Activated effector memory CD4-positive, alpha-beta T cell treated with anti-CD3 and anti-CD28 coated beads, Interleukin-2, amount 50 U/mL, for 16 hours (primary cell): ENCODE measurements at regions not wholly inside any gene's neighbourhood (a gene's known extent, or its start where the extent isn't known, plus 50 kb on each side); places are given as distances from the start of the nearest gene placed in this dataset.

Source experiments
- DNase-seq: peaks from one replicate; pipeline ENCODE4 v3.0.0-alpha.2; 2020

- no peak for DNase-seq
Measured at GRCh38 chr5:4082966-4083564, 487.4 kb downstream of the IRX1 start.

DNA sequence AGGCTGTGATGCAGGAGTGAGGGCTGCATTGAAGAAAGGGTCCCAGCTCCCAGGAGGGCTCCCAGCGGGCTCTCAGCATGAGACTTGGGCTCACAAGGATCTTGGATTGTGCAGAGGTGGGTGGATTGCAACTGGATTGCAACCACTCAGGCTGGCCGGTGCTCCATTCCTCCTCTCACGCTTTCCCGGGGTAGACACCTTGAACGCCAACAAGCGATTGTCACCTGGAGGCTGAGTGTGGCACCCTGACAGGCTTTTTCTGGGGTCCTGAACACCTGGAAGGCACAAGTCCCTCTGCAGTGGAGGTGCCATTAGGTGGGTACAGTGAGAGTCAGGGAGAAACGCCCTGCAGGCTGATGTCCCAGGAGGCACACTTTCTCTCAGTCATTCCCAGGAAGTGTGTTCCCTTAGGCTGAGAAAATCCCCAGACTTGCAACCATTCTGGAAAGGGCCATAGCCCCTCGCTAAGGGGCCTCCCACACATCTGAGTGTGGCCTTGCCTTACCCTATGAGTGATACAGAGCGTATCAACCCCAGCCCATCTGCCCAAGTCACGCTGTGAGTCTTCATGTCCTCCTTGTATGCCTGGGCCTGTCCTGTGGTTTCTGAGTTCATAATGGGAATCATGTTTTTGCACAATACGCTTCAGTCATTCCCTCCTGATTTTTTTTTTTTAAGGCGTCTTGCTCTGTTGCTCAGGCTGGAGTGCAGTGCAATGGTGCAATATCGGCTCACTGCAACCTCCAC, 488.1 kb downstream of the IRX1 start:
- DNase-seq = no peak

GRCh38 chr5:4086081-4086480, 490.4 kb downstream of the IRX1 start:
- DNase-seq = no peak

DNA sequence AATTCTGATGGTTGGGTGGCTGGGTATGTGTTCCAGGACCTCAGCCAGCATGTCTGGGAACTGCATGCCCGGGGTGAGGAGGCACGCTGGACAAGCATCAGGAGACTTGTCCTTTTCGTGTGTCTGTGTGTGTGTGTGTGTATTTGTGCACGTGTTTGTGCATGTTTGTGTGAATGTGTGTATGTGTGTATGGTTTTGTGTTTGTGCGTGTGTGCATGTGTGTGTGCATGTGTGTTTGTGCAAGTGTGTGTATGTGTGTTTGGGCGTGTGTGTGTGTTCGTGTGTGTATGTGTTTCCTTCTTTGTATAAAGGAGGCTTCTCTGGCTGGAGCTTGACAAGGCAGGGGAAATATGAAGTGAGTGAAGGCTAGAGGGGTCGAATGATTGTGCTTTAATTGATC, 491.5 kb downstream of the IRX1 start:
- no peak for DNase-seq

DNA sequence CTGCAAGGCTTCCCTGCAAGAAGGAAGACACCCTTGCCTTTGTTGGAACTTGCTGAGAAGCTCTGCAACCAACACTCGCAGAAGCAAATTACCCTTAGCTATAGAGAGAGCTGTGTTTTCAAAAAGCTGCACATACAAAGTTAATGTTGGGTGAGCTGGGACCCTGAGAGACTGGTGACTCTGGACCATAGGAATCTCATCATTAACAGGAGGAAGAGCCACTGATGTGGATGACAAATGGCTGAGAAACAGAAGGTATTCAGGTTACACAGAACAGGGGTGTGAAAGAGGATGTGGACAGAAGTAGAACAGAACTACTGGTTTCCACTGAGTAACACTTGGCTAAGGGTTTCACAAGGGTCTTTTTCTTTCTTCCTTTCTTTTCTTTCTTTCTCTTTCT, 493.5 kb downstream of the IRX1 start:
- no peak for DNase-seq

DNA sequence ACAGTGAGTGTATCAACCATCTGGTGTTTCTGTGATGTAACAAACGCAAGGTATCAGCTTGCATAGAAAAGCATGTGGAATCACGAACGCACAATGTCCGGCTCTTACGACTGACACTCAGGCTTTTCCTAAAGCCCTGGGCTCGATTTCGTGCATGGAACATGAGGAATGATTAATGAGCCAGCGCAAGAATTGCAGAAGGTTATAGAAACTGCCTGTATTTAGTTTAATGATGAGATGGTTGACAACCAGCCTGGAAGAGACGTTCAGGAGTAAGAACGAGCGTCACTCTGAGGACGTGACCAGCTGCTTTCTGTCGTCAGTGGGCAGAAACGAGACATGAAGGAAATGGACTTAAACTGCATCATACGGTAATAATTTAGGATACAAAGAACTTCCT, 497.6 kb downstream of the IRX1 start:
- DNase-seq = no peak

DNA sequence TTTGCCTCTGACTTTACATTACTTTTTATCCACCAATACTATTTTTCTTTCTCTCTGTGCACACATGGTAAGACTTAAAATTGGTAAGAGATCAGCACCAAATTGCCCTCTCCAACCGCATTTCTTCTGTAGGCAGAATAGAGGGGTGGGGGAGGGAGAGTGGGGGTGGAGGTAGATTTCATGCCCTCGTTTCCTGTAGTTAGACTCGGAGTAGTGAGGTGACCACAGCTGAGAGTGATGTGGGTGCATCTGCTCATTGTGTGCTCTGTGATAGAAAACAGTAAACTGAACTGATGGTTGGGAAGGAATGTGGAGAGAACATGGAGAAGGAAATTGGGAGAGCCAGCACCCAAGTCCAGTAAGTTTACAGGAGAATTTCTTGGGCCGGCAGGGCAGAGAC, 498.3 kb downstream of the IRX1 start:
- DNase-seq = no peak

- DNase-seq = no peak
Measured at GRCh38 chr5:4095918-4096630, 500.4 kb downstream of the IRX1 start.

- no peak for DNase-seq
Measured at GRCh38 chr5:4097199-4097598, 501.6 kb downstream of the IRX1 start.

- DNase-seq = no peak
Measured at GRCh38 chr5:4098226-4098625, 502.6 kb downstream of the IRX1 start.

DNA sequence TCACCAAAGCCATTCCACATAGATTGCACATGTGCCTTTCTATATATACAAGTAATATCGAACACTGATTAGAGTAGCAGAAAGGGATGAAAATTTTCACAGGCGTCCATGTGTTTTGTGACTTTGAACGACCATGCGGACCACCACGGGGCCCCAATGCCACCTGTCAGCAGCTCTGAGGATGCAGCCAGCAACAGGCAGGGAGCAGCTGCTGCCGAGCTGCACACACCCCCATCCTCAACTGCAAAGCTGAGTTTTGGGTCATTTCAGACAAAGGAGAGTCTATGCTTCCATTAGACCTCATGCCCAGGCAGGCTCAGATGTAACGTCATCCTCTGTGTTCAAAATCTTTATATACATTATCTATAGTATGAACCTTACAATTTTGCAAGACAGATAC, 503.8 kb downstream of the IRX1 start:
- DNase-seq = no peak

- DNase-seq = no peak
Measured at GRCh38 chr5:4100739-4101138, 505.1 kb downstream of the IRX1 start.

GRCh38 chr5:4101189-4101588, 505.6 kb downstream of the IRX1 start:
- no peak for DNase-seq

DNA sequence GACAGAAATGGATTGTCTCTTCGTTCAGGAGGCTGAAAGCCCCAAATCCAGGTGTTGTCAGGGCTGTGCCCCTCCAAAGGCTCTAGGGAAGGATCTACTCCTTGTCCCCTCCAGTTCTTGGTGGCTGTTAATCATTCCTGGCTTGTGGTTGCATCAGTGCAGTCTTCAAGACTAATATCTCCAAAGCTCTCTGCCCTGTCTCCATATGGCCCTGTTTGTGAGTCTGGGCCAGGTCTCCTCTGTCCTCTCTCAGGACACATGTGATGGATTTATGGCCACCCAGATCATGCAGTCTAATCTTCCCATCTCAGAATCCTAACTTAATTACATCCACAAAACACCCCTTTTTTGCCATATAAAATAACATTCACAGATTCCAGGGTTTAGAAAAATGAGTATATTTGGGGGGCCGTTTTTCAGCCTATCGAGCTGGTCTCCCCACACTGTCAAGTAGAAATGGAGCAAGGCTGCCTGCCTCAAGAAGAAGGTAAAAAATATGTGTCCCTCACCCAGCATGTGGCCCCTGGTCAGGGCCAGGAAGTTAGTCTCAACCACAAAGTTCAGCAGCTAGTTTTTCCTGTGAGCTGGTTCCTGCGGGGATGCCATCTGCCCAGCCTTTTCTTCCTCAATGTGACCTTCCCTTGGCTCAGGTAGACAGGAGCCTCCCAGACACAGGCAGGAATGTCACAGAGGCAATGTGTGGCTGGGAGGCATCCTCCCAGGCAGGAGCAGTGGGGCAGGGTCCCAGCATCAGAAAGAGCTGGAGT, 509.4 kb downstream of the IRX1 start:
- no peak for DNase-seq

GRCh38 chr5:4108690-4109089, 513.1 kb downstream of the IRX1 start:
- DNase-seq = no peak

DNA sequence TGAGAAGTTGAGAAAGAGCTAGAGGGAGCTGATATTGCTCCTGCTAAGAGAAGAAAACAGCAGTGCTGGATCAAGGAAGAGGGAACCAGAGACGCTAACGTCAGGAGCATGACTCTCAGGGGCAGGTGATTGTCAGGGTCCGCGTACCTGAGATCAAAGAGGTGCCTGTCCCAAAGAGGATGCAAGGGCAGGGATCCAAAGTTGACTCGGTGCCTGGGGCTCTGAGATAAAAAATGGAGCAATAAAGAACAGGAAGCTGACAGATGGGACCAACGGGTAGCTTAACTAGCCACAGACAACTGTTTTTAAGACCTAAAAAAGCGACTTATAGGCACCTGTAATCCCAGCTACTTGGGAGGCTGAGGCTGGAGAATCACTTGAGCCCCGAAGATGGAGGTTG, 517.8 kb downstream of the IRX1 start:
- no peak for DNase-seq

DNA sequence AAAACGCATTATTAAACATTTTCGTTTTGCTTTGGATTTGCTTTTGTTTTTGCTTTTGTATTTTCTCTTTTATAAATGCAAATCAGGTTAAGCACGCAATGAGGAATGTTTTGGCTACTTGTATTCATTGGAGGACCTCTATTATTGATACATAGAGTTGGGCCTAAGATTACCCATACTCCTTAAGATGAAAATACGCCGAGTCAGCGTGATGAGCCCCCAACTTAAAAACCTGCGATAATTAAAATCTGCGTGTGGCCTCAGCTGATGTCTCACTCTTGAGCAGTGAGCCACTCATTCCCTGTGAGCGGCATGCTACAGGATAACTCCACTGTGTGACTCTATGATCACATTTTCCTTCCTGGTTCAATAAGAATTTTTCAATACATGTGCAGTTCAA, 518.3 kb downstream of the IRX1 start:
- no peak for DNase-seq

- DNase-seq = no peak
Measured at GRCh38 chr5:4114452-4114851, 518.8 kb downstream of the IRX1 start.

DNA sequence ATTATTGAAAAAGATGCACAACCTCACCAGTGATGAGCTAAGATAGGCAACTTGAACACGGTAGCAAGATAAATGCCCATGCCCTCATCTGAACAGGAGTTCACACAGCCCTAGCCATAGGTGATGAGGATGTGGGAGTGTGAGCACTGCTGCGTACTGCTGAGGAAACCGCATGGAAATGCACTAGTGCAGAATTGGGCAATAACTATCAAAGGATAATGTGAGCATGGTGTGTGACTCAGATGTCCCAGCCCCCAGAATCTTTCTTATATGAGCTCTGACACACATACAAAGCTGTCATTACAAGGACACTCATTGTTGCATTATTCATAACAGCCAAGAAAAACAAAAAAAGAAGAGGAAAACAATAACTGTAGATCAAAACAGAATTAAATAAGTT, 521.2 kb downstream of the IRX1 start:
- DNase-seq = no peak

DNA sequence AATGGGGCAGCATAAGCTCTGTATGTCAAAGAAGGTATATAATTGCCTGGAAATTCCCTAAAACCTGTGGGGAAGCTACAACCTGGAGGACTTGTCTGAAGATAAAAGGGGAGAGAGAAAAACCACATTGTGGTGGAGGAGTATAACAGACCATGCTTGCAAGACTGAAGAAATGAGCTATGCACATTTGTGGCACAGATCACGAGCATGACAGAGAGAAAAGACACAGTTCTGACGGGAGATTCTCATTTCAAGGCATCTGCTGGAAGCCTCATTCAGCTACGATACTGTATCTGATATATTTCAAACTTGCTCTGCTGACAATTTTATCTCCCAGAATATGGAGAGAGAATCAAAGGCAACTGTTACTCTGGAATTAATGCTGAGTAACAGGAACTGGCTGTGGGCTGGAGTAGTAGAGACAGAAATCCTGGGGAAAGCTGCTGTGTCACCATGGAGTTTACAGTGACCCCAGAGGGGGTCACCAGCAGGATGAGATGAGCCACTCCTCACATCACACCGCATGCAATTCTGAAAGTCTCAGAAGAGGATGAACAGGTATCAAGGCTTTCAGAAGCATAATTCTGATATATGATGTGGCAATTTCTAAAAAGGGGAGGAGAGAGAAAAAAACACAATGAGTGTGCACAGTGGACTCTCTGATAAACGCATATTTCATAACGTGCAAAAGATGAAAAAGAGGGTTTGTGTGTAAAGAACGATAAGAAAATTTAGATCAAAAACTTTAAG, 528.8 kb downstream of the IRX1 start:
- DNase-seq = no peak

DNA sequence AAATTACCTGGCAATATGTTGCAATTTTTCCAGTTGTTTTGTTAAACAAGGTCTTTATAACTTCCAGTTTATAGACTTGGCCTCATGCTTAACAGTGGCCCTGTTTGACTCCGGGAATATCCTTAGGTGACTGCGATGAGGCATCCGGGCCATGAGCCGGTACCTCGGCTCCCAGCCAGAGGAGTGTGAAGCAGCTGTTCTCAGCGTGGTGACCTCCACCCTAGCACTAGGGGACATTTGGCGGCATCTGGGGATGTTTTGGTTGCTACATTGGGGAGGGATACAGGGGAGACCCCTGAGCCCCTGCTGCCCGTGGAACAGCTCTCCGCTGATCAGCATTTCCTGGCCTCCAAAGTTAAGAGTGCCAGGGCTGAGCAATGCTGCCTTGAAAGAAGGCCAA, 533.4 kb downstream of the IRX1 start:
- no peak for DNase-seq

DNA sequence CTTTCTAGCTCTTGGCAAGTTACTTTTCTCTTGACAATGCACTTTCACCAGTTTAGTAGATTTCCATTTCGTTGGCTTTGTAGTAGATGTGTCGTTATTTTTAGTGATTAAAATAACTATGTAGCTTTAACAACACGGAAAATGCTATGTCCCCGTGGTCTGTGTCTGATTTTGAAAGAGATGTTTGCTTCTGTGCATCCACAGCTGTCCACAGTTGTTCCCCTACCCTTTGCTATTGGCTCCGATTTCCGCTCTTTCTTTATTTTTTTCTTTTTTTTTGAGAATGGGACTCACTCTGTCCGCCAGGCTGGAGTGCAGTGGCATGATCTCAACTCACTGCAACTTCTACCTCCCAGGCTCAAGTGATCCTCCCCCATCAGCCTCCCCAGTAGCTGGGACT, 533.9 kb downstream of the IRX1 start:
- DNase-seq = no peak

DNA sequence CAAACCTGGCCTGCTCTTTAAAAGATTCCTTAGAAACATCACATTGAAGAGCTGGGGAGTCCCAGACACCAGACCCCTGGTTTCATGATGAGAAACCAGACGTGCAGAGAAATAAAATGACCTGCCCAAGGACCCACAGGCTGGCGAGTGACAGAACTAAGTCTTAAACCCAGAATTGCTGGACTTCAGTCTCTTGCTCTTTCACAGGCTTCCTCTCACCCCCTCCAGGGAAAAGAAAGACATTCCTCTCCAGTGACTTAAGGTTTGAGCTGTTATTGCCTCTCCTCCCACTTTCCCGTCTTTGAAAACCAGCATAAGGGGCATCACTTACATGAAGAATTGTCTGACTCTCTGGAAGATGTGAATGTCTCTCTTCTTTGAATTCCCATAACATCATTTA, 535.2 kb downstream of the IRX1 start:
- DNase-seq = no peak
